CD4-positive, alpha-beta T cell (primary cell): ENCODE measurements at regions not wholly inside any gene's neighbourhood (a gene's known extent, or its start where the extent isn't known, plus 50 kb on each side); places are given as distances from the start of the nearest gene placed in this dataset.

ENCODE experiments used
- ATAC-seq: fragments of 200-7000 bp; cut with Tn5 transposase; one replicate; pipeline ENCODE4 v1.10.0; 2022; ENCODE audit warnings: mild to moderate bottlenecking; ENCODE audit not compliant: poor library complexity
- CTCF ChIA-PET: fragments of 350-600 bp; sonication (Branson Sonifier 250); formaldehyde crosslinking; loops from one replicate; lab custom pipeline; 2021; ENCODE audit warnings: antibody characterized with exemption, inconsistent platforms; lab: Charles Lee
- POLR2A ChIA-PET: fragments of 350-600 bp; sonication (Branson Sonifier 250); formaldehyde crosslinking; loops from one replicate; lab custom pipeline; 2021; ENCODE audit warnings: antibody characterized with exemption, inconsistent platforms; lab: Charles Lee
- DNase-seq, 14 experiments: peaks; one replicate each; pipeline ENCODE4 v3.0.0-alpha.2; 2013 to 2020; ENCODE audit warnings: mixed read lengths in 2 of 14
- H3K27ac ChIP-seq, 2 donors: one replicate each; pipeline versions ENCODE4 v1.5.1 to v1.7.0; 2013; ENCODE audit warnings: low read length in 2 of 2, low read depth in 1 of 2, mild to moderate bottlenecking in 1 of 2
- H3K27me3 ChIP-seq, 2 experiments: 1 replicate in 1 of 2; 2 replicates in 1 of 2; pipeline versions ENCODE4 v1.6.1 to v1.7.0; 2013; ENCODE audit warnings: low read length in 2 of 2, control low read depth in 1 of 2, mild to moderate bottlenecking in 1 of 2, moderate library complexity in 1 of 2; ENCODE audit not compliant: insufficient read depth in 2 of 2, control insufficient read depth in 1 of 2
- H3K36me3 ChIP-seq: one replicate; pipeline ENCODE4 v1.6.1; 2013; ENCODE audit warnings: low read length, control low read depth; ENCODE audit not compliant: insufficient read depth
- H3K4me1 ChIP-seq: one replicate; pipeline ENCODE4 v1.6.1; 2013; ENCODE audit warnings: low read length, control low read depth; ENCODE audit not compliant: insufficient read depth
- H3K4me3 ChIP-seq: one replicate; pipeline ENCODE4 v1.5.1; 2013; ENCODE audit warnings: mild to moderate bottlenecking, low read length, moderate library complexity
- H3K9me3 ChIP-seq, 2 experiments: 1 replicate in 1 of 2; 2 replicates in 1 of 2; pipeline versions ENCODE4 v1.6.1 to v1.7.0; 2013; ENCODE audit warnings: low read length in 2 of 2, mild to moderate bottlenecking in 2 of 2, control low read depth in 1 of 2, moderate library complexity in 1 of 2; ENCODE audit not compliant: control insufficient read depth in 1 of 2, insufficient read depth in 1 of 2
- H3K27ac Mint-ChIP-seq: one replicate; pipeline ENCODE4 v1.8.0; 2020; ENCODE audit warnings: mixed read lengths
- H3K27me3 Mint-ChIP-seq: one replicate; pipeline ENCODE4 v1.8.0; 2021; ENCODE audit warnings: mixed read lengths
- H3K36me3 Mint-ChIP-seq: one replicate; pipeline ENCODE4 v1.8.0; 2021; ENCODE audit warnings: low read depth, mixed read lengths
- H3K4me1 Mint-ChIP-seq: one replicate; pipeline ENCODE4 v1.8.0; 2021; ENCODE audit warnings: low read depth, mixed read lengths
- H3K4me3 Mint-ChIP-seq: one replicate; pipeline ENCODE4 v1.8.0; 2020; ENCODE audit warnings: mild to moderate bottlenecking, mixed read lengths
- H3K9me3 Mint-ChIP-seq: one replicate; pipeline ENCODE4 v1.8.0; 2020; ENCODE audit warnings: mixed read lengths
- CTCF ChIP-seq: fragments of 200-600 bp; IDR thresholded peaks from one replicate; pipeline ENCODE4 v1.8.0; 2022; ENCODE audit warnings: antibody characterized with exemption, mild to moderate bottlenecking
- intact Hi-C, 2 experiments: fragments of 100-400 bp; cut with DNase I in 1 of 2; cut with micrococcal nuclease in 1 of 2; formaldehyde crosslinking; loops; one replicate each; pipeline versions ENCODE4 v1.15.1 to v1.9.0; 2023 to 2025; cut with DNase I, micrococcal nuclease

GRCh38 chr20:20768202-20768815 is 55.9 kb upstream of the RALGAPA2 start:
- no peak overlapping the region for H3K4me3 Mint-ChIP-seq

DNA sequence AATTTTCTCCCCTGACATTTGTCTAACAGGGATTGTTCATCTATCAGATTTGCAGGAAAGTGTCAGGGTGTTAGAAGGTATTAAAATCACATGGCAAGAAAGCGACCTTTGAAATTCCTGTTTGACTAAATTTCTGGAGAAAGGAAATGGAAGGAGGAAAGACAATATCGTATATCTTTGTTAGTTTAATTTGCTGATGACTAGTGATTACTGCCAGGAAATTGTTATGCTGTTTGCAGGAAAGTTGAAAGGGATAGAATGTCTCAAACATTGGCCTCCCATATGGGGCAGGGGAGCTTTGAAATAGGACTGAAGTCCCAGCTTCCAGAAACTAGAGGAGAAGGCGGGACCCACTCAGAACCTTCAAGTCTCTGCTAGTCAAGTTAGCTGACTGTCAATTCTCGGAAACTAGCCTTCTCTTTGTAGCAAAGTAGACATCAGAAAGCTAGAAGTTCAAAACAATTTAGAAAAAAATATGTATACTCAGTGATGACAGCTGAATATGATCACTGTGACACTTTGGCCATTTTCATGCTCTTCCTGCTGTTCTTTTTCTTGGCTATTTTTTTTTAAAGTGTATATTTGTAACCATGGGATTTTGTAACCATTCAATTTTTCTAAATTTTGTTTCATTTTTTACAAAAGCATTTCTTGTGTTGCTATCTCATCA is 53.4 kb upstream of the RALGAPA2 start:
- Mint-ChIP-seq H3K27me3 (peaks cover 25% of the 10 kb centered on the region), H3K36me3 (no peaks in the 10 kb centered on the region), H3K9me3 (no peaks in the 10 kb centered on the region), H3K4me1 (peaks cover 5% of the 10 kb centered on the region), H3K27ac (no peak overlapping the region), H3K4me3 (no peak overlapping the region)
- H3K4me1 ChIP-seq = peaks cover 5% of the 10 kb centered on the region
- DNase-seq = no peak
- ChIA-PET POLR2A (no interaction called here), CTCF (interaction anchor here (1.1 kb wide), 1 partner anchor 59 kb away, joined by 4 read pairs; no protein-coding TSS in a partner anchor)
- no peak overlapping the region for H3K4me3 ChIP-seq
- H3K36me3 ChIP-seq = no peaks in the 10 kb centered on the region
- intact Hi-C loops = no loop called here
- no peaks in the 10 kb centered on the region for H3K27me3 ChIP-seq
- peaks cover 0 to 9% of the 10 kb centered on the region in 2 experiments for H3K9me3 ChIP-seq
- no peak overlapping the region for H3K27ac ChIP-seq
- ATAC-seq = no peak
- TF ChIP-seq CTCF = no peak

More at GRCh38 chr20:20768202-20768815, 55.9 kb upstream of the RALGAPA2 start:
- no peak for TF ChIP-seq CTCF
- H3K36me3 Mint-ChIP-seq = no peaks in the 10 kb centered on the region
- peaks cover 5% of the 10 kb centered on the region for H3K4me1 ChIP-seq
- peaks cover 5% of the 10 kb centered on the region for H3K4me1 Mint-ChIP-seq
- H3K27me3 Mint-ChIP-seq = peaks cover 27% of the 10 kb centered on the region
- no peak overlapping the region for H3K4me3 ChIP-seq
- ATAC-seq (no peak), DNase-seq (no peak)
- no peak overlapping the region for H3K27ac ChIP-seq
- peaks cover 0 to 9% of the 10 kb centered on the region in 2 experiments for H3K9me3 ChIP-seq
- intact Hi-C loops = no loop called here
- ChIA-PET CTCF (no interaction called here), POLR2A (no interaction called here)
- H3K36me3 ChIP-seq = no peaks in the 10 kb centered on the region
- H3K27me3 ChIP-seq = no peaks in the 10 kb centered on the region
- H3K9me3 Mint-ChIP-seq = no peaks in the 10 kb centered on the region
- no peak overlapping the region for H3K27ac Mint-ChIP-seq

- no peak for TF ChIP-seq CTCF
- H3K4me3 Mint-ChIP-seq = no peak overlapping the region
- Histone ChIP-seq H3K27me3 (no peaks in the 10 kb centered on the region), H3K9me3 (peaks cover 0 to 7% of the 10 kb centered on the region in 2 experiments), H3K27ac (no peak overlapping the region), H3K4me3 (no peak overlapping the region), H3K4me1 (no peaks in the 10 kb centered on the region), H3K36me3 (no peaks in the 10 kb centered on the region)
- H3K36me3 Mint-ChIP-seq = no peaks in the 10 kb centered on the region
- intact Hi-C loops = no loop called here
- ChIA-PET POLR2A (no interaction called here), CTCF (no interaction called here)
- no peak overlapping the region for H3K27ac Mint-ChIP-seq
- peaks cover 20% of the 10 kb centered on the region for H3K27me3 Mint-ChIP-seq
- DNase-seq = no peak
- no peaks in the 10 kb centered on the region for H3K9me3 Mint-ChIP-seq
- no peak for ATAC-seq
- H3K4me1 Mint-ChIP-seq = no peaks in the 10 kb centered on the region
Measured at GRCh38 chr20:20763650-20764049, 51.2 kb upstream of the RALGAPA2 start.
